ENCODE measurements at regions not wholly inside any gene's neighbourhood (a gene's known extent, or its start where the extent isn't known, plus 50 kb on each side); places are given as distances from the start of the nearest gene placed in this dataset.

DNA sequence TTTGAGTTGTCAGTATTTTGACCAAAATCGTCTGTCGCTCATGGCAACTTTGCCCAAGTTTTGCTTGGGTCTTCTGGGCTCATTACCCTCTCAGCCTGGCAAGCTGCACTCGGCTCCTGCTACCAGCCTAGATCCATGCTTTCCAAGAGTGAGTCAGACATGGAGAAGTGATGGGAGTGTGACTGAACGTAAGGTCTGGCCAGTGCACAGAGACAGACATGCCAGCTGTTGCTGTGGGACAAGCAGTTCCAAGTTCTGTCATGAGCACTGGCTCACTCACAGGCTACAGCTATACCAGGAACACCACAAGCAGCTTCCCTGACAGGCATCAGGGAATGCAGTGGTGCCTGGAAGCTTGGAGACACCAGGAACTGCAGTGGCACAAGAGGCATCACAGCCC is 338.9 kb downstream of the KDM5D start:
- H3K9me3 ChIP-seq = no peaks in the 10 kb centered on the region
- H3K36me3 ChIP-seq = no peaks in the 10 kb centered on the region
- no peak overlapping the region for H3K4me3 ChIP-seq
- in situ Hi-C loops (cut with MboI; ENCODE audit: low sequenced_read_pairs in 4 of 4) = no loop called here
- TF ChIP-seq, protein P1, sequence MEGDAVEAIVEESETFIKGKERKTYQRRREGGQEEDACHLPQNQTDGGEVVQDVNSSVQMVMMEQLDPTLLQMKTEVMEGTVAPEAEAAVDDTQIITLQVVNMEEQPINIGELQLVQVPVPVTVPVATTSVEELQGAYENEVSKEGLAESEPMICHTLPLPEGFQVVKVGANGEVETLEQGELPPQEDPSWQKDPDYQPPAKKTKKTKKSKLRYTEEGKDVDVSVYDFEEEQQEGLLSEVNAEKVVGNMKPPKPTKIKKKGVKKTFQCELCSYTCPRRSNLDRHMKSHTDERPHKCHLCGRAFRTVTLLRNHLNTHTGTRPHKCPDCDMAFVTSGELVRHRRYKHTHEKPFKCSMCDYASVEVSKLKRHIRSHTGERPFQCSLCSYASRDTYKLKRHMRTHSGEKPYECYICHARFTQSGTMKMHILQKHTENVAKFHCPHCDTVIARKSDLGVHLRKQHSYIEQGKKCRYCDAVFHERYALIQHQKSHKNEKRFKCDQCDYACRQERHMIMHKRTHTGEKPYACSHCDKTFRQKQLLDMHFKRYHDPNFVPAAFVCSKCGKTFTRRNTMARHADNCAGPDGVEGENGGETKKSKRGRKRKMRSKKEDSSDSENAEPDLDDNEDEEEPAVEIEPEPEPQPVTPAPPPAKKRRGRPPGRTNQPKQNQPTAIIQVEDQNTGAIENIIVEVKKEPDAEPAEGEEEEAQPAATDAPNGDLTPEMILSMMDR (IDR thresholded peaks at IDR 0.05 in 4 of 5, conservative IDR thresholded peaks at IDR 0.05 in 1 of 5) = no peak
- no peak for TF ChIP-seq POLR2A (IDR thresholded peaks at IDR 0.05)
- intact Hi-C loops (cut with DNase I; ENCODE audit: low total_unique reads) = no loop called here
- ATAC-seq (no peak), DNase-seq (no peak)
- H3K4me1 ChIP-seq = no peaks in the 10 kb centered on the region
- H3K27me3 ChIP-seq = no peaks in the 10 kb centered on the region
- no peak overlapping the region for H3K27ac ChIP-seq

DNA sequence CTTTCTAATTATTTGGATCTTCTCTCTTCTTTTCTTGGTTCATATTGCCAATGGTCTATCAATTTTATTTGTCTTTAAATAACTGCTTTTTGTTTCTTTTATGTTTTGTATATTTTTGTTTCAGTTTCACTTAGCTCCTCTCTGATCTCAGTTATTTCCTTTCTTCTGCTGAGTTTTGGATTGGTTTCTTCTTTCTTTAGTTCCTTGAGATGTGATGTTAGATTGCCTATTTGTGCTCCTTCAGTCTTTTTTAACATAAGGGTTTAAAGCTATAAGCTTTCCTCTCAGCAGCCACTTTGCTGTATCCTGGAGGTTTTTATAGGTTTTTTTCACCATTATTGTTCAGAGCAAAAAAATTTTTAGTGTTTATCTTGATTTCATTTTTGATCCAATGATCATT is 351.6 kb downstream of the KDM5D start:
- intact Hi-C loops (cut with DNase I; ENCODE audit: low total_unique reads) = no loop called here

DNA sequence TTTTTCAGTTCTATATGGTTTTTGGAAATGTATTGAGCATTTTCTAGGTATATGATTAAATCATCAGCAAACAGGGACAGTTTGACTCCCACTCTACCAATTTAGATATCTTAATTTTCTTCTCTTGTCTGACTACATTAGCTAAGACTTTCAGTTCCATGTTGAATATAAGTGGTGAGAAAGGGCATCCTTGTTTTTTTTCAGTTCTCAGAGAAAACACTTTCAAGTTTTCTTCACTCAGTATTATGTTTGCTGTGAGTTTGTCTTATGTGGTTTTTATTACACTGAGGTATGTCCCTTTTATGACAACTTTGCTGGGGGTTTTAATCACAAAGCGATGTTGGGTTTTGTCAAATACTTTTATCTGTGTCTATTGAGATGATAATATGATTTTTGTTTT is 352.6 kb downstream of the KDM5D start:
- intact Hi-C loops (cut with DNase I; ENCODE audit: low total_unique reads) (no loop called here), in situ Hi-C loops (cut with MboI; ENCODE audit: low sequenced_read_pairs in 4 of 4) (no loop called here)
- DNase-seq (no peak), ATAC-seq (no peak)
- Histone ChIP-seq H3K36me3 (no peaks in the 10 kb centered on the region), H3K4me1 (no peaks in the 10 kb centered on the region), H3K9me3 (no peaks in the 10 kb centered on the region), H3K4me3 (no peak overlapping the region), H3K27me3 (no peaks in the 10 kb centered on the region), H3K27ac (no peak overlapping the region)
- no peak for TF ChIP-seq POLR2A (IDR thresholded peaks at IDR 0.05)
- TF ChIP-seq, protein P1 (IDR thresholded peaks at IDR 0.05 in 4 of 5, conservative IDR thresholded peaks at IDR 0.05 in 1 of 5) = no peak

More for the DNA sequence above, 351.6 kb downstream of the KDM5D start:
- DNase-seq (no peak), ATAC-seq (no peak)
- in situ Hi-C loops (cut with MboI; ENCODE audit: low sequenced_read_pairs in 4 of 4) = no loop called here
- H3K27ac ChIP-seq = no peak overlapping the region
- H3K36me3 ChIP-seq = no peaks in the 10 kb centered on the region
- no peaks in the 10 kb centered on the region for H3K27me3 ChIP-seq
- no peaks in the 10 kb centered on the region for H3K4me1 ChIP-seq
- TF ChIP-seq POLR2A (IDR thresholded peaks at IDR 0.05) = no peak
- TF ChIP-seq, protein P1 (IDR thresholded peaks at IDR 0.05 in 4 of 5, conservative IDR thresholded peaks at IDR 0.05 in 1 of 5) = no peak
- H3K4me3 ChIP-seq = no peak overlapping the region
- H3K9me3 ChIP-seq = no peaks in the 10 kb centered on the region

DNA sequence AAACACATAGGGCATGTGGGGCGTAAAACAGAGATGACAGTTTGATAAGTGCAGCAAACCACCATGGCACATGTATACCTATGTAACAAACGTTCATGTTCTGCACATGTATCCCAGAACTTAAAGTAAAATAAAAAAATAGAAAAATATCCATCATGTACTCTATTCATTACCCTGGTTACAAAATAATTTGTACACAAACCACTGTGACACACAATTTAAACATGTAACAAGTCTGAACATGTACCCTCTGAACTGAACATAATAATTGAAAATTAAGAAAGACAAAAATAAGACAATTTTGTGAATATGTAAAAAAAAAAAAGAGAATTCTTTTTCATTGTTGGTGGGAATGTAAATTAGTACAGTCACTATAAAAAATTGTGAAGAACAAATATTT is 379.2 kb downstream of the KDM5D start:
- no peaks in the 10 kb centered on the region for H3K4me1 ChIP-seq
- H3K27me3 ChIP-seq = no peaks in the 10 kb centered on the region
- intact Hi-C loops (cut with DNase I; ENCODE audit: low total_unique reads) (no loop called here), in situ Hi-C loops (cut with MboI; ENCODE audit: low sequenced_read_pairs in 4 of 4) (no loop called here)
- H3K9me3 ChIP-seq = no peaks in the 10 kb centered on the region
- no peak for DNase-seq
- no peak overlapping the region for H3K4me3 ChIP-seq
- no peak overlapping the region for H3K27ac ChIP-seq
- no peaks in the 10 kb centered on the region for H3K36me3 ChIP-seq
- TF ChIP-seq, protein P1 (IDR thresholded peaks at IDR 0.05 in 4 of 5, conservative IDR thresholded peaks at IDR 0.05 in 1 of 5) = no peak
- no peak for TF ChIP-seq POLR2A (IDR thresholded peaks at IDR 0.05)
- ATAC-seq = no peak

DNA sequence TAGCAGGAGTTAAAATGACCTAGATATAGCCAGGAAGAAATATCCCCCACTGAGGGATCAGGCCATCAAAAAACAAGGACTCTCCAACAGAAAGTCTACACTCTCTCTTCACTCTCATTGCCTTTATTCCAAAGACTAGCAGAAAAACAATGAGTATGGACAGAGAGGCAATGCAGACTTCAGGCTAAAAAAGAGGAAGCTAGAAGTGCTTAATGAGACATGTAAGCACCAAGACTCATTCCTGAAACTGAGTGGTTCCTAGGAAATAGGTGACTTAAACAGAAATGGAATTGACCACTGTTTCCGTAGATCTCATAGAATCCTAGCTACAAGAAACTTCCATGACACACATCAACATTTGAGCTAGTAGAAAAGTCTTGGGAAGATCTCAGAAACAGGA is 387.3 kb downstream of the KDM5D start:
- DNase-seq = no peak
- no peaks in the 10 kb centered on the region for H3K36me3 ChIP-seq
- in situ Hi-C loops (cut with MboI; ENCODE audit: low sequenced_read_pairs in 4 of 4) = no loop called here
- no peak overlapping the region for H3K27ac ChIP-seq
- intact Hi-C loops (cut with DNase I; ENCODE audit: low total_unique reads) = no loop called here
- no peak for ATAC-seq
- H3K9me3 ChIP-seq = no peaks in the 10 kb centered on the region
- H3K4me3 ChIP-seq = no peak overlapping the region
- H3K27me3 ChIP-seq = no peaks in the 10 kb centered on the region
- no peak for TF ChIP-seq POLR2A (IDR thresholded peaks at IDR 0.05)
- TF ChIP-seq, protein P1 (IDR thresholded peaks at IDR 0.05 in 4 of 5, conservative IDR thresholded peaks at IDR 0.05 in 1 of 5) = no peak
- no peaks in the 10 kb centered on the region for H3K4me1 ChIP-seq

All from gastrocnemius medialis (tissue), 4 donors.